WTC11 (cell line): ENCODE measurements at regions not wholly inside any gene's neighbourhood (a gene's known extent, or its start where the extent isn't known, plus 50 kb on each side); places are given as distances from the start of the nearest gene placed in this dataset.

Experiments used
- ATF3 ChIP-seq: sonication (generic); formaldehyde crosslinking; conservative IDR thresholded peaks from 2 replicates; pipeline ENCODE4 v1.8.1; 2022; ENCODE audit warnings: mild to moderate bottlenecking, missing genetic modification reagents
- CTCF ChIP-seq: fragments of 200-600 bp; IDR thresholded peaks from 2 replicates; pipeline ENCODE4 v1.8.0; 2022; ENCODE audit warnings: antibody characterized with exemption
- MAX ChIP-seq: sonication (generic); formaldehyde crosslinking; IDR thresholded peaks from 2 replicates; pipeline ENCODE4 v1.8.0; 2022; ENCODE audit warnings: mild to moderate bottlenecking, missing genetic modification reagents
- PREB ChIP-seq: sonication (generic); formaldehyde crosslinking; IDR thresholded peaks from 2 replicates; pipeline ENCODE4 v1.8.1; 2022; ENCODE audit warnings: mild to moderate bottlenecking, missing genetic modification reagents, moderate library complexity, borderline replicate concordance
- SP1 ChIP-seq: sonication (generic); formaldehyde crosslinking; conservative IDR thresholded peaks from 2 replicates; pipeline ENCODE4 v1.8.1; 2022; ENCODE audit warnings: missing genetic modification reagents
- TEAD4 ChIP-seq: sonication (generic); formaldehyde crosslinking; IDR thresholded peaks from 2 replicates; pipeline ENCODE4 v1.8.0; 2022; ENCODE audit warnings: mild to moderate bottlenecking, missing genetic modification reagents
- ZBTB43 ChIP-seq: sonication (generic); formaldehyde crosslinking; IDR thresholded peaks from 2 replicates; pipeline ENCODE4 v1.8.1; 2023; ENCODE audit warnings: mild to moderate bottlenecking, missing genetic modification reagents
- ZMAT4 ChIP-seq: fragments of 250-450 bp; sonication (Bioruptor Pico); IDR thresholded peaks from 2 replicates; pipeline ENCODE4 v1.9.0; 2021; ENCODE audit warnings: mild to moderate bottlenecking
- ZNF138 ChIP-seq: sonication (generic); formaldehyde crosslinking; conservative IDR thresholded peaks from 2 replicates; pipeline ENCODE4 v1.8.1; 2022; ENCODE audit warnings: mild to moderate bottlenecking, moderate library complexity, missing genetic modification reagents
- ZNF671 ChIP-seq: fragments of 250-450 bp; sonication (Bioruptor Pico); IDR thresholded peaks from 2 replicates; pipeline ENCODE4 v1.8.0; 2021; ENCODE audit warnings: mild to moderate bottlenecking

GRCh38 chr6:169344750-169345065 lies 91.1 kb upstream of the THBS2 start:
- no peak for TF ChIP-seq CTCF
- TF ChIP-seq PREB (CRISPR knock-in tag), result no peak
- TF ChIP-seq ZNF138 (CRISPR knock-in tag), result no peak
- TF ChIP-seq ZBTB43 (CRISPR knock-in tag), result no peak
- no peak for TF ChIP-seq MAX (CRISPR knock-in tag)
- TF ChIP-seq SP1, result no peak
- TF ChIP-seq ATF3, result no peak
- no peak for TF ChIP-seq ZMAT4 (CRISPR knock-in tag)
- TF ChIP-seq TEAD4 (CRISPR knock-in tag), result no peak
- no peak for TF ChIP-seq ZNF671 (CRISPR knock-in tag)
